HCT116 (cell line): ENCODE measurements at regions not wholly inside any gene's neighbourhood (a gene's known extent, or its start where the extent isn't known, plus 50 kb on each side); places are given as distances from the start of the nearest gene placed in this dataset.

Experiments
- CBX3 ChIP-seq: IDR thresholded peaks from 2 replicates; pipeline ENCODE4 v1.6.1; 2012; ENCODE audit warnings: low read depth
- CTCF ChIP-seq, 3 experiments: fragments of 200-600 bp in 1 of 3; sonication (generic) in 1 of 3; IDR thresholded peaks in 2 of 3; conservative IDR thresholded peaks in 1 of 3; 2 replicates each; pipeline ENCODE4 v1.5.1; 2012 to 2017; ENCODE audit warnings: low read depth in 2 of 3, low read length in 2 of 3, antibody characterized with exemption in 1 of 3, borderline replicate concordance in 1 of 3, control low read depth in 1 of 3, mild to moderate bottlenecking in 1 of 3, mixed read lengths in 1 of 3, mixed run types in 1 of 3, moderate library complexity in 1 of 3; ENCODE audit not compliant: insufficient read depth in 1 of 3
- EZH2 ChIP-seq: fragments of 200-600 bp; sonication (generic); IDR thresholded peaks from 2 replicates; pipeline ENCODE4 v1.6.1; 2017; ENCODE audit warnings: antibody characterized with exemption, mixed run types
- MAX ChIP-seq: IDR thresholded peaks from 2 replicates; pipeline ENCODE4 v1.6.1; 2012
- POLR2A ChIP-seq: IDR thresholded peaks from 2 replicates; pipeline ENCODE4 v1.7.0; 2011; ENCODE audit warnings: borderline replicate concordance; ENCODE audit not compliant: insufficient read depth, insufficient read length; ENCODE audit errors: extremely low read depth
- POLR2AphosphoS5 ChIP-seq: IDR thresholded peaks from 2 replicates; pipeline ENCODE4 v1.6.1; 2011; ENCODE audit warnings: mild to moderate bottlenecking, low read depth, low read length, moderate library complexity
- REST ChIP-seq: IDR thresholded peaks from 2 replicates; pipeline ENCODE4 v1.6.1; 2012; ENCODE audit warnings: low read depth
- SIN3A ChIP-seq: IDR thresholded peaks from 2 replicates; pipeline ENCODE4 v1.6.1; 2012; ENCODE audit warnings: low read depth
- SP1 ChIP-seq: IDR thresholded peaks from 2 replicates; pipeline ENCODE4 v1.6.1; 2012; ENCODE audit warnings: low read depth
- YY1 ChIP-seq: IDR thresholded peaks from 2 replicates; pipeline ENCODE4 v1.6.1; 2011; ENCODE audit warnings: low read length, low read depth, moderate library complexity, mild to moderate bottlenecking; ENCODE audit not compliant: insufficient replicate concordance; ENCODE audit errors: extremely low read depth
- ZFX ChIP-seq: fragments of 450-650 bp; IDR thresholded peaks from 2 replicates; pipeline ENCODE4 v1.6.1; 2017

GRCh38 chr15:94579286-94579685 lies 347.9 kb downstream of the MCTP2 start:
- TF ChIP-seq CTCF (IDR thresholded peaks at IDR 0.05 in 2 of 3, conservative IDR thresholded peaks at IDR 0.05 in 1 of 3; ENCODE audit: borderline replicate concordance in 1 of 3, insufficient read depth in 1 of 3, low read depth in 2 of 3, low read length in 2 of 3) (no peak), EZH2 (no peak), POLR2A (no peak), POLR2AphosphoS5 (no peak), CBX3 (no peak), SIN3A (no peak), ZFX (no peak), REST (no peak), SP1 (no peak), MAX (no peak), YY1 (no peak)
